ENCODE measurements at regions not wholly inside any gene's neighbourhood (a gene's known extent, or its start where the extent isn't known, plus 50 kb on each side); places are given as distances from the start of the nearest gene placed in this dataset.

- DNase-seq, result no peak
Observed at GRCh38 chr7:11895337-11895736, 63.3 kb upstream of the THSD7A start.

DNA sequence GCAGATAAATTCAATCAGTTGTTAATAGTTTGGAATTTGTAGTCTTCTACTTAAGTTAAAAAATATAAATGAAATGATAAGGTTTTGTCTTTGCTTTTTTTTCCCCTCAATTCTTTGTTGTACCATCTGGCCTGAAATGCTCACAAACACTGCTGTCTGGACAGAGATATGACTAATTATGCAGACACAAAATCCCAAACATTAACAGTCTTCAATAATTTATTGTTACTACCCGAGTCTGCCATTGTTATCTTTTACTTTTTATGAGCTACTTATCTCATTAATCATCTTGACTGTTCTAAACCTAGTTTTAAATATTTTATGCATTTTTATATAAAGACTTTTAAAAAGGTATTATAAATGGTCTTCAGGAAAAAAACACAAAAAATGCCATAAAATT is 64.7 kb upstream of the THSD7A start:
- no peak for DNase-seq

GRCh38 chr7:11899247-11899646 is 67.2 kb upstream of the THSD7A start:
- DNase-seq, result no peak

DNA sequence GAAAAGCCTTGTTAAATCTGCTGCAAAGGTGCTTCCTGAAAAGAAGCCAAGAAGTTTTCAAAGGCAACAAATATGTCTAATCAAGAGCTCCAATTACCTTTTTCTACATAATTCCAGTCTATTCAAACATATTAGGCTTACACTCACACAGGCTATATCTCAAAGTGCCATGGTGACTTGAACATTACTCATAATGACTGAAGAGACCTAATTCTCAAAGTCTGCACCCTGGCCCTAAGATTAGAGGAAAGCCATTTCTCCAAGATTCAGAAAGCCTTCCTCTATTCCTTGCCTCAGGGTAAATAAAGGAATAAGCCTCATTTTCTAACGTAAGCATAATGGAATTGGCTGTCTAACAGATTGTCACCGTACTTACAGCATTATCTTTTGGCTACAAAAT is 78.3 kb upstream of the THSD7A start:
- no peak for DNase-seq

DNA sequence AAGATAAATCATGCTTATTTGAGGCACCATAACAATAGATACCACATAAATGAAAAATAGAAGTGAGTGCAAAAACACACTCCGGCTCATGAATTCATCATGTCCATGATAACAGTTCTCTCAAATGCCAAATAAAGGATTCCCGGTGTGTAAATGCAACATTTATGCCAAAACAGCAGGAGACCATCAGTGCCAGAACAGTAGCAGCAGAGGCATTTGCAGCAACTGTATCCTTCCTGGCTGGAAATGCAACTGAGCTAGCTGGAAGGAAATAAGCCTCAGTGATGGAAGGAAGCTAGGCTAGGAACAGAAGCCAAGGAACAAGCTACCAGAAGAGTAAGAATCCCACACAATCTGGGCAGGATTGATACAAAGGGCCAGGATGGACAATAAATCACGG is 79.9 kb upstream of the THSD7A start:
- no peak for DNase-seq

DNA sequence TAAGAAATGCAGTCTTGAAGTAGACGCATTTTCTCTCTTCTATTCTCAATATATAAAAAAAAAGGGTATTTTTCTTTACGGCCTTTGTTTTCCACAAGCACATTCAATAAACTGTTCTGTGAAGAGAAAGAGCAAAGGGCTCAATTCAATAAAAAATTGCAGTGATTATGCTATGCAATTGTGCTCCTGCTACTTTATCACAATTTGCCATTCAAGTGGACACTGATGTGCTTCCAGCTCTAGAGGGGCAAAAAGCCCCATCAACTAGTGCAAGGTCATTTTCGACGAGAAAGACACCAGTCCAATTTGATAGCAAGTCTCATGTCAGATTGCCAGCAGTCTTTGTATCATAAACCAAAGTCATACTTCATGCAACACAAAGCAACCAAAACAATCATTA is 82.6 kb upstream of the THSD7A start:
- DNase-seq, result no peak

DNA sequence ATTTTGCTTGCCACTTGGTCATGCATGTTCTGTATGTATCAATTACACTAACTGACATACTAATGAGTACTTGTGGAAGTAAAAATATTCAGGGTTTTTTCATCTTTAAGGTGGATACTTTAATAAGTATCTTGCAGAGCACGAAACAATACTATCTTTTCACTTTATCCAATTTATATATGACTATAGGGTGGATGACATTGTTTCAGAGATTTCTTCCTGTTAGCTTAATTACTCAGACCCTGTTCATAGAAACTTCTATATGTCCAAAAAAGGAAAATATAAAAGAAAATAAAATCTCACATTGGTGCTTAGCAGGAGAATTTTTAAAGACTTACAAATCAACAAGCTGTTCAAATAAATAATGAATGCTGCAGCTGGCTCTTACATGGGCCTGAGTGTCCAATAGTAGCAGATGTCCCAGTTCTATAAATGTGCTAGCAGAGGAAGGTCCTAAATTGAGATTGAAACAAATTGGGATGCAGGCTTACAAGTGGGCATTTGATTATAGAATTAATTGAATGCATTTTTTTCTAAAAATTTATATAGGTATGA is 91.5 kb upstream of the THSD7A start:
- DNase-seq, result no peak

- no peak for DNase-seq
Observed at GRCh38 chr7:11931307-11931706, 99.3 kb upstream of the THSD7A start.

- DNase-seq, result no peak
Observed at GRCh38 chr7:11934796-11935195, 102.8 kb upstream of the THSD7A start.

DNA sequence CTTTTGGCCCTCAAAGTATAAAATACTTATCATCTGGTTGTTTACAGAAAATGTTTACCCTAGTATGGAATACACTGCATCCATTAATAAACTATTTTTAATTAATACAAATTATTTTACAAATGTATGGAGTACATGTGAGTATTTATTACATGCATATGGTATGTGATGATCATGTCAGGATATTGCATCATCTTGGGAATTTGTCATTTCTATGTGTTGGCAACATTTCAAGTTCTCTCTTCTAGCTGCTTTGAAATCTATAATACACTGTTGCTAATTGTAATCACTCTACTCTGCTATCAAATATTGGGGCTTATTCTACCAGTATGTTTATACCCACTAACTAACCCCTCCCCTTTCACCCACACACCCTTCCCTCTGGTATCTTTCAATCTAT is 103.9 kb upstream of the THSD7A start:
- no peak for DNase-seq

DNA sequence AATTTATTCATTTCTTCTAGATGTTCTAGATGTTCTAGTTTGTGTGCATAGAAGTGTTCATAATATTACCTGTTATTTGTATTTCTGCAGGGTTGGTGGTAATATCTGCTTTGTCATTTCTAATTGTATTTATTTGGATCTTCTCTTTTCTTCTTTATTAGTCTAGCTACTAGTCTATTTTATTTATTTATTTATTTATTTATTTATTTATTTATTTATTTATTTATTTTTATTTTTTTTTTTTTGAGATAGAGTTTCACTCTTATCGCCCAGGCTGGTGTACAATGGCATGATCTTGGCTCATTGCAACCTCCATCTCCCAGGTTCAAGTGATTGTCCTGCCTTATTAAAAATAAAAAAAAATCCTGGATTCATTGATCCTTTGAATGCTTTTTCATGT is 114.8 kb upstream of the THSD7A start:
- DNase-seq, result no peak

DNA sequence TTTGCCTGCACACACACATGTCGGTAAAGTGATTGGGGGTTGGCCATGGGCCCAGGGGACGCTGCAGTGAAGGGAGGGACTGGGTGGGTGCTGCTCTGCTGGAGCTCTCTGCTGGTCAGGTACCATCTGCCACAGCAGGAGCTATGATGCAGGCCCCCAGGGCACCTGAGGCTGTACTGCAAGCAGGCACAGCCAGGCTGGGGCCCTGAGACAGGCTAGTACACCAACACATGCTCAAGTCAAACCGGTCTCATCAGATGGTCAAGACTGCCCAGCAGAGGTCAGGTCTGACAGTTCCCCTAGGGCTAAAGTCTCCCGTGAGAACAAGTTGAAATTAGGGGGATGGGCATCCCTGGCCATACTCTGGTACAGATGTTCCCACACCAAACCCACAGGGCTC is 118.3 kb upstream of the THSD7A start:
- DNase-seq, result no peak

DNA sequence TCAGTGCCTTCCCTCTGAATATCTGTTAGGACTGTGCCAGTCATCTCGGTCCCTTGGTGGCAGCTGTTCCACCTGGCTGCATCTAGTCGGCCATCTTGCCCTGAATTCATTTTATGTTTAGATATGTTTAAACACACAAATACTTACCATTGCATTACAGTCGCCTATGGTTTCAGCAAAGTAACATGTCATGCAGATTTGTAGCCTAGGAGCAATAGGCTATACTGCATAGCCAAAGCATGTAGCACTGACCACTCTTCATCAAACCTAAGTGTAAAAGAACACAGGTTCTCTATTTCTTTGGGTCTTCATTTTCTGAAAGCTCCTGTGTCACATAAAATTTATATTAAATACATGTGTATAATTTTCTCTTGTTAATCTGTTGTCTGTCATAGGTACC is 118.9 kb upstream of the THSD7A start:
- DNase-seq, result no peak

DNA sequence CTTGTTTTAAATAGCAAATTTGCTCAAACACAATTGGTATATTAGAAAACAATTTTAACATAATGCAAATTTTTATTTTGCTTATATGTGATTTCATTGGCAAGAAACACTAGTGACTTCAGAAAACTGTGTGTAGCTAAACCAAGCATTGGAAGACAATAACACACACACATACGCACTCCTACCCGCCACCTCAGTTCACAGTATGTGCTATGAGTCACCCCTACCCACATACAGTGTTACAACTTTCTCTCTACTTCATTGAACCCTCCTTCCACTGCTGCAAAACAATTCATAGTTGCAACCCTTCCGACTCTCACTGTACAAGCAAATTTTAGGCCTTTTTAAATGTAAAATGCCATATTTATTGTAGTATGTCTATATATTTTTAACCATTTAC is 119.9 kb upstream of the THSD7A start:
- no peak for DNase-seq

DNA sequence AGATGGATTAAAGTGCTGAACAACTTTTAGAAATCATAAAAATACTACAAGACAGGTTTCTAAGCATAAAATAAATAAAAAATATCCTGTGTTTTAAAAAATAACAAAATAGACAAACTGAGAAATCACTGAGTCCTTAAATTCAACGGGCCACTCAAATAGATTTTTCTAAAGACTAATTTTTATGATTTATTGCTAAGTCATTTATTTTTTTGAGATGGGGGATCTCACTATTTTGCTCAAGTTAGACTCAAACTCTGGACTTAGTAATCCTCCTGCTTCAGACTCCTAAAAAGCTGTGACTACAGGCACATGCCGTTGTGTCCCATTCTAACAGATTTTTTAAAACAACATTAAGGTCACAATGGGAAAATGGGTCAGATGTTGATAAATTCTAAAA is 121.0 kb upstream of the THSD7A start:
- no peak for DNase-seq

- no peak for DNase-seq
Observed at GRCh38 chr7:11956991-11957390, 125.0 kb upstream of the THSD7A start.

- DNase-seq, result no peak
Observed at GRCh38 chr7:11957956-11958355, 126.0 kb upstream of the THSD7A start.

DNA sequence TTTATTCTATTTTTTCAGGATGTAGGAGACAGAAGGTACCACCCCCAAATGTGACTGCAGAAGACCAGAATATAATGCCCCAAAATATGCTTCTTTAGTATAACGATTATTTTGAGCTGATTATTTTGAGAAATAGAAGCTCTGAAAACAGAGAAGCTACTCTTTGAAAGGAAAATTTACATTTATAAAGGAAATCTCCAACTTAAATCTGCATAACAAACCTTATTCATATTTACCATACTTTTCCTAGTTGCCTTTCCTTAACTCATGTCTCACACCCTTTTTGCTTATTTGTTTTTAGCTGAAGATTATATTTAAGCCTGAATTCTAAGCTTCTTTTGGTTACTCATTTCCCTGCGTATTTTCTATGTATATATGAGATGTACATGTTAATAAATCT is 127.1 kb upstream of the THSD7A start:
- DNase-seq, result no peak

DNA sequence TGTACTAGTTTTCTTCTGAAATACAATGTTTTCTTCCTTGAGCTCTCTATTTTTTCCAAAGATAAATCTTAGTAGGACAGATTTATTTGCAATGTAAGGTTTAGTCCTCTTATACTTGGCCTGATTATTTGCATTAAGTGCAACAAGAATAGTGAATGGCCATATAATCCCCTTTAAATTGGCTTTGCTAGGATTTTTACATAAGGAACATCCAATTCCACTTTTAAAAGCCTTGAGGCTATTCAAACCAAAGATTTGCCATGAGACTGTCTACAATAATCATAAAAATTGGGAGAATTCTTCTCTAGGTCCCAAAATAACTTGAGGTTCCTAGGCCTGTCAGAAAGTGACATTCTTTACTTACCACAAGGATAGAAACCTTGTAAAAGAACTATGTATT is 128.6 kb upstream of the THSD7A start:
- no peak for DNase-seq

- no peak for DNase-seq
Observed at GRCh38 chr7:11969643-11970042, 137.6 kb upstream of the THSD7A start.

DNA sequence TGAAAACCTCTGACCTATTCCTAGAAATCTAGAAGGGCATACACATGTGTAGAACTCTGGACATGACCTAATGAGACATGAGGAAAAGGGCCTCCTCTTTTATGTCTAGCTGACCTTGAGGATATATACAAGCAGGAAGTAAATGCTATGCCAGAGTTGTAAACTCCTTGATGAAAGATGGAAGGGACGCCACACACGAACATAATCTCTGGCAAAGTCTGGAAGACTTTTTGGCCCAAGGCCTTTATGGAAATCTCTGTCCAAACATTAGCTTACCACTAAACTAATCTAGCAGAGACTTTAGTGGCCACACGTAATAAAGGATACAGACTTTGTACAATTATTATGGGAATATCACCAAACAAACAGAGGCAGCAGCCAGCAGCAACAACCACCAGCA is 138.1 kb upstream of the THSD7A start:
- DNase-seq, result no peak

DNA sequence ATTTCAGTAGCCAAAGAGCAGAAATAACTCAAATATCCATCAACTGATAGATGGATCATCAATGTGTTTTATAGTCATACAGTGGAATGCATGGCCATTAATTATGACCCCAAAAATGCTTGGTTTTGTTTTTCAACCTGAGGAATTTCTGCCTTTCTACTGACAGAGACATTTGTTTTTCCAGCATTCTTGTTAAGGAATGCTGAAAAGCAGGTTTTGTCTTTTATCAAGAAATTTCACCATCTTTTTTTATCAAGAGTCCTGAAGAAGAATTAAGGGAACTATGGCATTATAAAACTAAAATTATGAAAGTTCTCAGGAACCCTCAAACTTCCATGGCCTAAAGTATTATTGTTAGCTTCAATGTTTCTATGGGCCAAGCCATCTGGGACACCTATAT is 153.4 kb upstream of the THSD7A start:
- DNase-seq, result no peak

- no peak for DNase-seq
Observed at GRCh38 chr7:11985971-11986370, 154.0 kb upstream of the THSD7A start.

DNA sequence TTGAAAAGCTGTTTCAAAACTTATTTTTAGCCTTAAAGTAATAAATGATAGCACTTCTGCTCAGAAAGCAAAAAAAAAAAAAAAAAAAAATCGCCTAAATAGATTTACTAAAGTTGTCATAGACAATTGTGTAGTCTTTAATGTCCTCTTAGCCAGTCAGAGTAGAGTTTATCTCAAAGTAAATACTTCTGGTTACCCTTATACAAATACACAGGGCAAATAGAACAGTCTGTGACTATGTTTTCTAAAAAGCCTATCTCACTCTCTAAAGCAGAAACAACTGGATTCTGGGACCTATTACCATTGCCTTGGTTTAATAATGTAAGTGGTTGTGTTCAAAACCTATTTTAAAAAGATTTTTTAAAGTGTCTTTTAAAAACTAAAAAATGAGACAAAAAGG is 156.2 kb upstream of the THSD7A start:
- DNase-seq, result no peak

DNA sequence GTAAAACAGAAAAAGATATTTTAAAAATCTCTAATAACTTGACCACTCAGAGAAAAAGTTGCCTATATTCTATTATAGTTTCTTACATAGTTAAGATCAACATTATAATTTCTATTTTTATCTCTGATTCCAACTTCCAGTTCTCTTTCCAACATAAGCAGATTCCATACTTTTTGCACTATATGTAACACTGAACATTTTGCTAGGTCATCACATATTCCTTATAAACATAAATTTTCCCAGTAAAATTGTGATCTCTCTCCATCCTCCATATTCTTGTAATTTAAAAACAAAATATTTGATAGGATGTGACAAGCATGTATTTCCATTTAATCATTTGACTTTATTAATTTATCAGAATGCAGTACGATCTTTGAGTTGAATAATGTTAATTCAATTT is 170.4 kb upstream of the THSD7A start:
- DNase-seq, result no peak

DNA sequence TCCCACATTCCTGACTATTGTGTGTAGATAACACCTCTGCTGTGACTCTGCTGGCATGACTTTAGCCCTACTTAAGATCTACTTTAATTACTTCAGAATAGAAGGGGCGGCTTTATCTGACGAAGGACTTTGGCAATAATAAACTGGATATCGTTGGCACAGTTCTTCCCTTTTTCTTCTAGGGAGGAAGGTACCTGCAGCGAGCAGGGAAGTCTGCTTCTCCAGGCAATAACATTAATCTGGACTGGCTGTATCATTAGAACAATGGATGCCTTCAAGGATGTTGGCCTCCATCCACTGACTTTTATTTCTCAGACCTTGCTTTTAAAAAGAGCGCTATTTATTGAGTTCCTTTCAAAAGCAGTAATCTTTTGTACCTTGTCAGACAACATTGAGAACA is 172.6 kb upstream of the THSD7A start:
- no peak for DNase-seq

Data from stimulated activated CD4-positive, alpha-beta T cell treated with anti-CD3 and anti-CD28 coated beads, Interleukin-2, amount 100 ng/mL, for 48 hours (primary cell).